Skeletal muscle tissue (tissue), 3 donors: ENCODE measurements at regions not wholly inside any gene's neighbourhood (a gene's known extent, or its start where the extent isn't known, plus 50 kb on each side); places are given as distances from the start of the nearest gene placed in this dataset.

ENCODE experiments used
- H3K27ac ChIP-seq: one replicate; pipeline ENCODE4 v1.7.0; 2013; ENCODE audit warnings: mild to moderate bottlenecking, low read depth, low read length, inconsistent platforms
- H3K27me3 ChIP-seq, 3 donors: one replicate each; pipeline ENCODE4 v1.7.0; 2013; ENCODE audit warnings: low read length in 3 of 3; ENCODE audit not compliant: control insufficient read depth in 3 of 3, insufficient read depth in 3 of 3
- H3K36me3 ChIP-seq, 3 donors: one replicate each; pipeline ENCODE4 v1.7.0; 2013; ENCODE audit warnings: low read length in 3 of 3; ENCODE audit not compliant: control insufficient read depth in 3 of 3, insufficient read depth in 3 of 3
- H3K4me1 ChIP-seq, 3 donors: one replicate each; pipeline ENCODE4 v1.7.0; 2013; ENCODE audit warnings: low read length in 3 of 3, mild to moderate bottlenecking in 3 of 3; ENCODE audit not compliant: control insufficient read depth in 3 of 3, insufficient read depth in 3 of 3
- H3K4me3 ChIP-seq, 3 donors: one replicate each; pipeline ENCODE4 v1.7.0; 2013; ENCODE audit warnings: low read length in 3 of 3
- H3K9ac ChIP-seq, 3 donors: one replicate each; pipeline ENCODE4 v1.7.0; 2013; ENCODE audit warnings: low read length in 3 of 3, mild to moderate bottlenecking in 3 of 3, moderate library complexity in 2 of 3, low read depth in 1 of 3
- H3K9me3 ChIP-seq, 3 donors: one replicate each; pipeline ENCODE4 v1.7.0; 2013; ENCODE audit warnings: low read length in 3 of 3; ENCODE audit not compliant: control insufficient read depth in 3 of 3
- donor health status: Osteomylitis.

DNA sequence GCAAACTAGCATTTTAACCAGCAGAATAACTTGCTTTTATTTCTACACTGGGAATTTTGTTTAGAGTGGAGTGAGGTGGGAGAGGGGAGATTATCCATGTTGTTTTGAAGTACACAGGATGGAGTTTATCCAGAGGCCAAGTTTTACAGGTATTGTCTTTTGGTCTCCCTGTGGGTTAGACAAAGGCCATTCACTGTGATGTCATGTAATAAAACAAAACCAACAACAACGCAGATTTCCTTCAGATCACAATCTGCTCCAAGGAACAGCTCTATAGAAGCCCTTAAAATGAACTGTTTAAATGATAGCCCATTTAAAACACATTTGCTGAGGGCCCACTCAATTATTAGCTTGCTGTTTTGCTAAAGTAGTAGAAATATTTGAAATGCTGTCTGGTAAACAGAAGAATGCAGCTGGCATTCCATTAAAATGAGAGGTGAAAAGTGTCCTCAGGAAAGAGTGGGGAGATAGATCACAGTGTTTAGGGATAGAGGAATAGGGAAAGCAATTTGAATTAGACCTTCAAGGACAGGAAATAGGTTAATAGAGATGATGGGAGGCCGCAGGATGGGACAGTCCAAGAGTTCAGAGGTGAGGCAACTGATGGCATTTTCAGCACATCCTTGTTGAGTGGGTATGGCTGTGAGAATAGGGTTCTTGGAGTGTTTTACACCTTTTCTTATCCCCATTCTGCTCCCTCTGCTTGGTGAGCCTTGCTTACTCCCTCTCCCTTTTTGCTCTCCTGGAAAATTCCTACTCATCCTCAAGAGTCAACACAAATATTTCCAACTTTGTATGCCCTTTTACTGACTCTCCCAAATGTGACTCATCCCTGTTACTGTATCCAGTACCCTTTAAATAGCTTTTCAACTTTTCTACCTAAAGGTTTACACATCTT is 140.1 kb upstream of the NR3C1 start:
- H3K9ac ChIP-seq = no peak overlapping the region

DNA sequence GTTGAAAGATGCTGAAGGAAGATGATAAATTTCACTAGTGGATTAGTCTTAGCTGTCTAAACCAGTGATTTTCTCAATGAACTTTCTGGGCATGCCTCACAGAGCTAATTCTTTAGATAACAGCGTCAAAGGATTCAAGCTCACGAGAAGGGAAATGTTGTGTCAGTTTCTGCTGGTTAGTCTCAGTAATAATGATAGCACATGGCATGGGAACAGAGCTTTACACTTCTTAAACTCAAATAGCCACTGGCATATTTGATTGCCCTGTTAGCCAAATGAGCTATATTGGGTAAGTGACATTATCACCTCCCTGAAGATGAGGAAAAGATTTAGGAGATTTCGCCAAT is 139.3 kb upstream of the NR3C1 start:
- H3K27me3 ChIP-seq = no peaks in the 10 kb centered on the region
- no peak overlapping the region for H3K4me3 ChIP-seq
- peaks cover 0 to 9% (median 6%) of the 10 kb centered on the region in 3 donors for H3K4me1 ChIP-seq
- H3K9ac ChIP-seq = no peak overlapping the region
- H3K9me3 ChIP-seq = no peaks in the 10 kb centered on the region
- H3K27ac ChIP-seq = no peak overlapping the region
- H3K36me3 ChIP-seq = no peaks in the 10 kb centered on the region

More for the DNA sequence above, 140.1 kb upstream of the NR3C1 start:
- no peak overlapping the region for H3K4me3 ChIP-seq
- no peaks in the 10 kb centered on the region for H3K36me3 ChIP-seq
- H3K9me3 ChIP-seq = no peaks in the 10 kb centered on the region
- no peak overlapping the region for H3K27ac ChIP-seq
- H3K4me1 ChIP-seq = peaks cover 0 to 9% (median 6%) of the 10 kb centered on the region in 3 donors
- H3K27me3 ChIP-seq = no peaks in the 10 kb centered on the region

DNA sequence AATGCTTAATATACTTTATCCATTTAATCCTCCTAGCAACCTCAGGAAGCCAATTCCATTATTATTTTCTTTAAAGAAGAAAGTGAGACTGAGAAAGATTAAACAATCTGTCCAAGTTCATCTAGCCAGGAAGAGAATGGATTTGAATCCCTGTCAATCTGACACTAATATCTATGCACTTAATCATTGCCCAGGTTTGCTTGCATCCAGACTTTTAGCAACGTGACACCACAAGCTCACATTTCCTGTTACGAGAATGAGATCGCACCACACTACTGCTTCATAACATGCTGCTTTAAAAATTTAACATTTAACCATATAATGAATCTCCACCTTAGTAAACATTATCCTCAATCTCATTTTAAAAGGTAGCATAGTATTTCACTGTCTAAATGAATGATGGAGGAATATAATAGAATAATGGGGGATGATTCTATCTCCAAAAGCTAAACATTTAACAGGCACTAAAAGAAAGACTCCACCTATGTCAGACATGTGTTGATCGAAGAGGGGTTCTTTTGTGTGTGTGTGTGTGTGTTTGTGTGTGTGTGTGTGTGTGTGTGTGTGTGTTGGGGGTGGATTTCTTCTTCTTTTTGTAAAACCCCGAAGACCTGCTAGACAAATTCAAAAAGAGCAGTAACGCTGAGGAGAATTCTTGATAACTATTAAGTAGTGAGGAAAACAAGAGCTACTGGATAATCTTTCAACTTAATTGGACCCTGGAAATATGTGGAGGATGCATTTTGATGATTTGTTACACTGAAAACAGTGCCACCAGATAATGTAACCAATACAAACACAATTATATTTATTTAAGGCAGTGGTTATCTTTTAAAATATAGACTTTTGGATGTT is 138.7 kb upstream of the NR3C1 start:
- Histone ChIP-seq H3K9me3 (no peaks in the 10 kb centered on the region), H3K36me3 (no peaks in the 10 kb centered on the region), H3K4me1 (peaks cover 0 to 9% (median 6%) of the 10 kb centered on the region in 3 donors), H3K27ac (no peak overlapping the region), H3K4me3 (no peak overlapping the region), H3K9ac (no peak overlapping the region), H3K27me3 (no peaks in the 10 kb centered on the region)

DNA sequence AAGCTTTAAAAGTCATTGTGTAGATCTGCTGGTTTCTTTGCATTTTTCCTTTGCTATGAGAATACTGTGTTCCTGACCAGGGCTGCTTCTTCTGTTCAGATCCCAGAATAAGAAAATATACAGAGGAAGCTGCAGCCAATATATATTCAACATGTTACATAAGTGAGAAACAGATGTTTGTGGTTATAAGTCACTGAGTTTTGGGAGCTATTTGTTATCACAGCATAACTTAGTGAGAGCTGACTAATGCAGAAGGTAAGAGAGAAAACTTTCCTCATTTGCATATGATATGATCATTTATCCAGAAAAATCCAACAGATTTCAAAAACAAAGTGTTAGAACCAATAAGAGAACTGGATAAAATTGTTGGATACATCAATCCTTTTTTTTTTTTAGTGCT is 136.3 kb upstream of the NR3C1 start:
- no peaks in the 10 kb centered on the region for H3K27me3 ChIP-seq
- H3K4me3 ChIP-seq = no peak overlapping the region
- H3K4me1 ChIP-seq = peaks cover 5 to 9% (median 8%) of the 10 kb centered on the region in 3 donors

DNA sequence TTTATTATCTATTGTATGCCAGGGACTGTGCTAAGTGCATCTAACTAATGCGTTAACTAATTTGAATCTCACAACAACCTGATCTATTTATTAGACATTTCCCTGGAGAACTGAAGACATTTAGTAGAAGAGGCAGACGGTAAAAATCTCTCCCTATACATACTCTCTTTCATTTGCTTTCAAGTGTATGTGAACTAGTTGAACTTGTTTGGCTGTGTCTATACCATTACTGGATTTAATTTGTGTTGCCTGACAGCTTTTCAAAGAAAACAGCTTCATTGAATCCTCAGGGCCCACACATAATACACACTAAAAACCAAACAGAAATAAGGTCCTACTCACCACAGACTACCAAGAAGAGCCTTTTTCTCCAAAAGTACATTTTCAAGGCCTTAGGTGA is 133.6 kb upstream of the NR3C1 start:
- Histone ChIP-seq H3K27me3 (no peaks in the 10 kb centered on the region), H3K27ac (no peak overlapping the region), H3K9ac (no peak overlapping the region), H3K4me1 (peaks cover 4 to 5% (median 5%) of the 10 kb centered on the region in 3 donors), H3K9me3 (no peaks in the 10 kb centered on the region), H3K36me3 (no peaks in the 10 kb centered on the region), H3K4me3 (no peak overlapping the region)

More for the DNA sequence above, 136.3 kb upstream of the NR3C1 start:
- no peak overlapping the region for H3K27ac ChIP-seq
- no peak overlapping the region for H3K9ac ChIP-seq
- H3K36me3 ChIP-seq = no peaks in the 10 kb centered on the region
- H3K9me3 ChIP-seq = no peaks in the 10 kb centered on the region

DNA sequence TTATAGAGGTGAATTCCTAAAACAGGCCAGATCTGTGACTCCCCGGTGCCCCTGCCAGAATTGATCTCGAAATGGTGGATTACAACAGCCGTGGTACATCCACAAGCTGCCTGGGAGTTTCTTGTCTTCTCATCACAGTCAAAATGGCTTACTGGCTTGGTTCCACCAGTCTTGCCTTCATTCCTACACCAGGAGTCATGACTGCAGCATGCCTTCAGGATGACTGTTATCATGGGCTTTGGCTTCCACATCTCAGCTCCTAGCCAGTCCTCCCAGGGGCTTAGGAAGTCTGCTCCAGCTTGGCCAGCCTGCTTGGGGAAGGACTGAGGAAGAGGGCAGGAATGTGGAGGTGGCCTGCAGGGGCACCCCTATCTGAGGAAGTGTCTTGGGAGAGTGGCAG is 132.9 kb upstream of the NR3C1 start:
- Histone ChIP-seq H3K9ac (no peak overlapping the region), H3K27ac (no peak overlapping the region)

DNA sequence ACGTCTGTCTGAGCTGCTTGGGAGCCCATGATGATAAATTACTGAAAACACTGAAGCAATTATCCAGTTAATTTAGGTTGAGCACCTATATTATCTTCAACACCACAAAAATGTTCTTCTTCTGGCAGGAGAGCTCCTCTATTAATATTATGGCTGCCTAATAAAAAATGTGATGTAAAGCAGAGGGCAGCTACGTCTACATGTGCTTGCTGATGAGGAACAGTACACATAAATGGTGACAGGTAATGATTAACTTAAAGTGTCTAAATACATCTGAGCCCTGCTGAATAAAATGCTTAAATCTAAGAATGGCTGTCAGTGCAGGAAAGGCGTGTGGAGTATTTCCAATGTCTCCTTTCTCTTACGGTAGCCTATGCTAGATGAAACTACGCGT is 131.3 kb upstream of the NR3C1 start:
- Histone ChIP-seq H3K27ac (no peak overlapping the region), H3K36me3 (no peaks in the 10 kb centered on the region), H3K9ac (no peak overlapping the region), H3K4me3 (no peak overlapping the region), H3K4me1 (peaks cover 0 to 5% (median 2%) of the 10 kb centered on the region in 3 donors), H3K9me3 (no peaks in the 10 kb centered on the region), H3K27me3 (no peaks in the 10 kb centered on the region)

More for the DNA sequence above, 132.9 kb upstream of the NR3C1 start:
- peaks cover 0 to 5% (median 2%) of the 10 kb centered on the region in 3 donors for H3K4me1 ChIP-seq
- H3K9me3 ChIP-seq = no peaks in the 10 kb centered on the region
- no peak overlapping the region for H3K4me3 ChIP-seq
- H3K27me3 ChIP-seq = no peaks in the 10 kb centered on the region
- no peaks in the 10 kb centered on the region for H3K36me3 ChIP-seq

DNA sequence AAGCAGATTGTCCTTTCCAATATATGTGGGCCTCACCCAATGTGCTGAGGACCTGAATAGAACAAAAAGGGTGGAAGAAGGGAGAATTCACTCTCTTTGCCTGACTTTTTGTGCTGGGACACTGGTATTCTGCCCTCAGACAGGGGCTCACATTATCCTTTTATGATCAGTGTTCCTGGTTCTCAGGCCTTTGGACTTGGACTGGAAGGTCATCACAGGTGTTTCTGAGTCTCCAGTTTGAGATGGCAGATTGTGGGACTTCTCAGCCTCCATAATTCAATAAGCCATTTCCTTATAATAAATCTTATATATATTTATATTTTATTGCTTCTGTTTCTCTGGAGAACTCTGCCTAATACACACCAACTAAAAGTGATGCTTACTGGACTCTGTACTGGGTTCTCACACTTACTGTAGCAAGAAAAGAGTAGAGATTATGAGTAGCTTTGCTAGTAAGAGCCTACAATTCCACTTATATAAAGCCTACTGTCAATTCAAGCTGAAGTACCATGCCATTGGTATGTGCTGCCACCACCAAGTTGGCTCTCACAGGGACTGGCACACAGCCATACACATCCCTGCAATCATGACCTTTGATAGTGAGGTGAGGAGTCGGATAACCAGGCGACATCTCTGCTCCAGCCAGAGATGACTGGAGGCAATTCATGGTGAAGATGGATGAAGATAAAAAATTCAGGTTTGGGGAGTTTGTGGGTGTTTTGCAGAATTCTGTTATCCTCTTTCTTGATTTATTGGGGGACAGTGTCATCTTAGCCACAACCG is 130.7 kb upstream of the NR3C1 start:
- no peak overlapping the region for H3K9ac ChIP-seq
- no peaks in the 10 kb centered on the region for H3K36me3 ChIP-seq
- H3K27me3 ChIP-seq = no peaks in the 10 kb centered on the region
- H3K4me1 ChIP-seq = peaks cover 0 to 5% (median 2%) of the 10 kb centered on the region in 3 donors
- no peaks in the 10 kb centered on the region for H3K9me3 ChIP-seq
- H3K27ac ChIP-seq = no peak overlapping the region
- H3K4me3 ChIP-seq = no peak overlapping the region

DNA sequence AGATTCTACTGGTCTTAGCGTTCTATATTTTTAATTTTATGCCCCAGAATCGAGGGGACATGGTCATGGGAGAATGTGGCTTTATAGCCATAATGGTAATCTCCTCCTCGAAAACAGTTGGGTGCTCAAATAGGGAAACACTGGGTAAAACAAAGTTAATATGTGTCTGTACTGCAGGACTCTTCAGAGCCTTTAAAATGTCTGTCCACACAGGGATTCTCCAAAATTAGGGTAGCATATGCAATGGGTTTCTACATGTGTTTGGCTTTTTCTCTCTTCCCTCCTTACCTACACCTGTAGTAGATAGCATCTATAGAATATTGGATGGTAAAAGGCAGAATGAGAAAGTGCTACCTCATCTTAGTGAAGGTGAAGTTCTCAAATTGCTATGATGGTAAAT is 130.0 kb upstream of the NR3C1 start:
- H3K9ac ChIP-seq = no peak overlapping the region
- no peaks in the 10 kb centered on the region for H3K36me3 ChIP-seq
- no peak overlapping the region for H3K4me3 ChIP-seq
- H3K27ac ChIP-seq = no peak overlapping the region
- no peaks in the 10 kb centered on the region for H3K9me3 ChIP-seq
- H3K27me3 ChIP-seq = no peaks in the 10 kb centered on the region
- peaks cover 0 to 5% (median 2%) of the 10 kb centered on the region in 3 donors for H3K4me1 ChIP-seq
